HL-60 (cell line): ENCODE measurements at regions not wholly inside any gene's neighbourhood (a gene's known extent, or its start where the extent isn't known, plus 50 kb on each side); places are given as distances from the start of the nearest gene placed in this dataset.

Experiments
- POLR2AphosphoS5 ChIP-seq: IDR thresholded peaks from 2 replicates; pipeline ENCODE4 v1.6.1; 2012; ENCODE audit warnings: low read depth
- TF ChIP-seq, protein P1 (sequence below): IDR thresholded peaks from one replicate; pipeline ENCODE4 v1.5.1; 2011; ENCODE audit warnings: low read length, control low read depth, inconsistent platforms; ENCODE audit not compliant: insufficient read depth

DNA sequence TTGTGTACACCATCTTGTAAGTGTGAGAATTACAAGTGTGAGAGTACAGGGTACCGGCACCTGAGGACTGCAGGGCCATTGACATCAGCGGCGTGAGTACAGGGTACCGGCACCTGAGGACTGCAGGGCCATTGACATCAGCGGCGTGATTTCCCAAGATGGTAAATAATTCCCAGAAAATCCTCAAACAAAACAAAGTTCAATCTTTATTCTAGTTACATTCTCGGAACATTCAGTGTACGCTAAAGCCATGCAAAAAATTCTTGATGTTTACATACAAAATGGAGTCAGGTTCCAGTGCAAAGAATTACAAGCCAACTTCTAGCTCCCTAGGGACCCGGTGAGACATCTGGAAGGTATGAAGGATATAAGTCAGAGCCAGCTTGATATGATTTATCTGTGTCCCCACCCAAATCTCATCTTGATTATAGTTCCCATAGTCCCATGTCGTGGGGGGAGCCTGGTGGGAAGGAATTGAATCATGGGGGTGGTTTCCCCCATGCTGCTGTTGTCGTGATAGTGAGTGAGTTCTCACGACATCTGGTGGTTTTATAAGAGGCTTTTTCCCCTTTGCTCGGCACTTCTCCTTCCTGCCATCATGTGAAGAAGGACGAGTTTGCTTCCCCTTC lies 172.7 kb downstream of the TTLL2 start:
- TF ChIP-seq POLR2AphosphoS5, result no peak
- TF ChIP-seq, protein P1, sequence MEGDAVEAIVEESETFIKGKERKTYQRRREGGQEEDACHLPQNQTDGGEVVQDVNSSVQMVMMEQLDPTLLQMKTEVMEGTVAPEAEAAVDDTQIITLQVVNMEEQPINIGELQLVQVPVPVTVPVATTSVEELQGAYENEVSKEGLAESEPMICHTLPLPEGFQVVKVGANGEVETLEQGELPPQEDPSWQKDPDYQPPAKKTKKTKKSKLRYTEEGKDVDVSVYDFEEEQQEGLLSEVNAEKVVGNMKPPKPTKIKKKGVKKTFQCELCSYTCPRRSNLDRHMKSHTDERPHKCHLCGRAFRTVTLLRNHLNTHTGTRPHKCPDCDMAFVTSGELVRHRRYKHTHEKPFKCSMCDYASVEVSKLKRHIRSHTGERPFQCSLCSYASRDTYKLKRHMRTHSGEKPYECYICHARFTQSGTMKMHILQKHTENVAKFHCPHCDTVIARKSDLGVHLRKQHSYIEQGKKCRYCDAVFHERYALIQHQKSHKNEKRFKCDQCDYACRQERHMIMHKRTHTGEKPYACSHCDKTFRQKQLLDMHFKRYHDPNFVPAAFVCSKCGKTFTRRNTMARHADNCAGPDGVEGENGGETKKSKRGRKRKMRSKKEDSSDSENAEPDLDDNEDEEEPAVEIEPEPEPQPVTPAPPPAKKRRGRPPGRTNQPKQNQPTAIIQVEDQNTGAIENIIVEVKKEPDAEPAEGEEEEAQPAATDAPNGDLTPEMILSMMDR, result no peak
